IgD-negative memory B cell (primary cell): ENCODE measurements at regions not wholly inside any gene's neighbourhood (a gene's known extent, or its start where the extent isn't known, plus 50 kb on each side); places are given as distances from the start of the nearest gene placed in this dataset.

Experiments
- H3K27ac Mint-ChIP-seq, 3 donors: one replicate each; pipeline ENCODE4 v1.8.0; 2020 to 2022; ENCODE audit warnings: mild to moderate bottlenecking in 3 of 3, mixed read lengths in 3 of 3, moderate library complexity in 1 of 3
- H3K27me3 Mint-ChIP-seq: one replicate; pipeline ENCODE4 v1.8.0; 2021; ENCODE audit warnings: mixed read lengths
- H3K36me3 Mint-ChIP-seq: one replicate; pipeline ENCODE4 v1.8.0; 2020; ENCODE audit warnings: mild to moderate bottlenecking, mixed read lengths
- H3K4me1 Mint-ChIP-seq, 3 donors: one replicate each; pipeline ENCODE4 v1.8.0; 2020 to 2022; ENCODE audit warnings: mixed read lengths in 3 of 3, mild to moderate bottlenecking in 1 of 3
- H3K4me3 Mint-ChIP-seq, 4 donors: one replicate each; pipeline ENCODE4 v1.8.0; 2020 to 2022; ENCODE audit warnings: mild to moderate bottlenecking in 4 of 4, mixed read lengths in 4 of 4, moderate library complexity in 3 of 4
- H3K9me3 Mint-ChIP-seq, 3 donors: one replicate each; pipeline ENCODE4 v1.8.0; 2020 to 2021; ENCODE audit warnings: mixed read lengths in 3 of 3, mild to moderate bottlenecking in 1 of 3

- Mint-ChIP-seq H3K36me3 (no peaks in the 10 kb centered on the region), H3K9me3 (peaks cover 0 to 6% (median 0%) of the 10 kb centered on the region in 3 donors), H3K27me3 (peaks cover 6% of the 10 kb centered on the region), H3K4me3 (peak overlapping the region in 1 of 4 donors; percentile 89), H3K4me1 (peaks cover 22 to 48% (median 47%) of the 10 kb centered on the region in 3 donors), H3K27ac (peak overlapping the region in 1 of 3 donors; percentile 33)
Measured at GRCh38 chr2:128755695-128756364, 437.2 kb upstream of the HS6ST1 start.

- peak overlapping the region in 1 of 3 donors; percentile 68 for H3K27ac Mint-ChIP-seq
- peak overlapping the region in 1 of 4 donors; percentile 28 for H3K4me3 Mint-ChIP-seq
- H3K27me3 Mint-ChIP-seq = peaks cover 6% of the 10 kb centered on the region
- no peaks in the 10 kb centered on the region for H3K36me3 Mint-ChIP-seq
- H3K9me3 Mint-ChIP-seq = peaks cover 0 to 6% (median 0%) of the 10 kb centered on the region in 3 donors
- peaks cover 22 to 48% (median 47%) of the 10 kb centered on the region in 3 donors for H3K4me1 Mint-ChIP-seq
Measured at GRCh38 chr2:128756365-128756717, 437.7 kb upstream of the HS6ST1 start.

GRCh38 chr2:128765811-128766210 is 447.1 kb upstream of the HS6ST1 start:
- peaks cover 0 to 2% (median under 1%) of the 10 kb centered on the region in 3 donors for H3K4me1 Mint-ChIP-seq
- no peak overlapping the region for H3K4me3 Mint-ChIP-seq
- H3K27ac Mint-ChIP-seq = no peak overlapping the region
- H3K9me3 Mint-ChIP-seq = peaks cover 7 to 18% (median 12%) of the 10 kb centered on the region in 3 donors
- no peaks in the 10 kb centered on the region for H3K36me3 Mint-ChIP-seq
- peaks cover 7% of the 10 kb centered on the region for H3K27me3 Mint-ChIP-seq

- Mint-ChIP-seq H3K4me1 (no peaks in the 10 kb centered on the region), H3K27ac (no peak overlapping the region), H3K9me3 (peaks cover 6 to 9% (median 6%) of the 10 kb centered on the region in 3 donors), H3K27me3 (peaks cover 4% of the 10 kb centered on the region), H3K36me3 (no peaks in the 10 kb centered on the region), H3K4me3 (no peak overlapping the region)
Measured at GRCh38 chr2:128768041-128768440, 449.4 kb upstream of the HS6ST1 start.

- H3K36me3 Mint-ChIP-seq = no peaks in the 10 kb centered on the region
- H3K9me3 Mint-ChIP-seq = peaks cover 0 to 2% (median 0%) of the 10 kb centered on the region in 3 donors
- H3K4me3 Mint-ChIP-seq = no peak overlapping the region
- peaks cover 2% of the 10 kb centered on the region for H3K27me3 Mint-ChIP-seq
- H3K4me1 Mint-ChIP-seq = no peaks in the 10 kb centered on the region
- no peak overlapping the region for H3K27ac Mint-ChIP-seq
Measured at GRCh38 chr2:128769457-128770142, 450.9 kb upstream of the HS6ST1 start.

- Mint-ChIP-seq H3K4me3 (no peak overlapping the region), H3K36me3 (no peaks in the 10 kb centered on the region), H3K4me1 (no peaks in the 10 kb centered on the region), H3K9me3 (no peaks in the 10 kb centered on the region), H3K27ac (no peak overlapping the region), H3K27me3 (peaks cover 2% of the 10 kb centered on the region)
Measured at GRCh38 chr2:128770143-128771085, 451.7 kb upstream of the HS6ST1 start.

GRCh38 chr2:128771401-128771800 is 452.7 kb upstream of the HS6ST1 start:
- Mint-ChIP-seq H3K36me3 (no peaks in the 10 kb centered on the region), H3K27ac (no peak overlapping the region), H3K27me3 (peaks cover 2% of the 10 kb centered on the region), H3K9me3 (no peaks in the 10 kb centered on the region), H3K4me1 (no peaks in the 10 kb centered on the region), H3K4me3 (no peak overlapping the region)

- Mint-ChIP-seq H3K36me3 (no peaks in the 10 kb centered on the region), H3K4me3 (no peak overlapping the region), H3K4me1 (no peaks in the 10 kb centered on the region), H3K27me3 (peaks cover 2% of the 10 kb centered on the region), H3K9me3 (no peaks in the 10 kb centered on the region), H3K27ac (no peak overlapping the region)
Measured at GRCh38 chr2:128772671-128773070, 454.0 kb upstream of the HS6ST1 start.

- H3K4me1 Mint-ChIP-seq = no peaks in the 10 kb centered on the region
- H3K36me3 Mint-ChIP-seq = no peaks in the 10 kb centered on the region
- H3K27me3 Mint-ChIP-seq = peaks cover 2% of the 10 kb centered on the region
- peaks cover 0 to 2% (median 0%) of the 10 kb centered on the region in 3 donors for H3K9me3 Mint-ChIP-seq
- no peak overlapping the region for H3K27ac Mint-ChIP-seq
- H3K4me3 Mint-ChIP-seq = peak overlapping the region in 1 of 4 donors; percentile 53
Measured at GRCh38 chr2:128773641-128774319, 455.1 kb upstream of the HS6ST1 start.

- no peaks in the 10 kb centered on the region for H3K36me3 Mint-ChIP-seq
- H3K4me3 Mint-ChIP-seq = no peak overlapping the region
- no peak overlapping the region for H3K27ac Mint-ChIP-seq
- H3K9me3 Mint-ChIP-seq = peaks cover 0 to 7% (median 0%) of the 10 kb centered on the region in 3 donors
- H3K27me3 Mint-ChIP-seq = peaks cover 4% of the 10 kb centered on the region
- H3K4me1 Mint-ChIP-seq = no peaks in the 10 kb centered on the region
Measured at GRCh38 chr2:128774320-128775216, 455.9 kb upstream of the HS6ST1 start.

- Mint-ChIP-seq H3K4me1 (no peaks in the 10 kb centered on the region), H3K9me3 (peaks cover 0 to 7% (median 0%) of the 10 kb centered on the region in 3 donors), H3K27me3 (peaks cover 3% of the 10 kb centered on the region), H3K27ac (no peak overlapping the region), H3K36me3 (no peaks in the 10 kb centered on the region), H3K4me3 (no peak overlapping the region)
Measured at GRCh38 chr2:128775217-128775913, 456.7 kb upstream of the HS6ST1 start.

GRCh38 chr2:128775914-128776285 is 457.2 kb upstream of the HS6ST1 start:
- peaks cover 0 to 7% (median 0%) of the 10 kb centered on the region in 3 donors for H3K9me3 Mint-ChIP-seq
- peaks cover 2% of the 10 kb centered on the region for H3K27me3 Mint-ChIP-seq
- H3K36me3 Mint-ChIP-seq = no peaks in the 10 kb centered on the region
- no peak overlapping the region for H3K27ac Mint-ChIP-seq
- no peak overlapping the region for H3K4me3 Mint-ChIP-seq
- H3K4me1 Mint-ChIP-seq = no peaks in the 10 kb centered on the region

- Mint-ChIP-seq H3K9me3 (peaks cover 0 to 7% (median 0%) of the 10 kb centered on the region in 3 donors), H3K36me3 (no peaks in the 10 kb centered on the region), H3K27ac (no peak overlapping the region), H3K4me3 (no peak overlapping the region), H3K4me1 (no peaks in the 10 kb centered on the region), H3K27me3 (peaks cover 2% of the 10 kb centered on the region)
Measured at GRCh38 chr2:128776461-128777195, 458.0 kb upstream of the HS6ST1 start.
